ENCODE measurements at regions not wholly inside any gene's neighbourhood (a gene's known extent, or its start where the extent isn't known, plus 50 kb on each side); places are given as distances from the start of the nearest gene placed in this dataset.

DNA sequence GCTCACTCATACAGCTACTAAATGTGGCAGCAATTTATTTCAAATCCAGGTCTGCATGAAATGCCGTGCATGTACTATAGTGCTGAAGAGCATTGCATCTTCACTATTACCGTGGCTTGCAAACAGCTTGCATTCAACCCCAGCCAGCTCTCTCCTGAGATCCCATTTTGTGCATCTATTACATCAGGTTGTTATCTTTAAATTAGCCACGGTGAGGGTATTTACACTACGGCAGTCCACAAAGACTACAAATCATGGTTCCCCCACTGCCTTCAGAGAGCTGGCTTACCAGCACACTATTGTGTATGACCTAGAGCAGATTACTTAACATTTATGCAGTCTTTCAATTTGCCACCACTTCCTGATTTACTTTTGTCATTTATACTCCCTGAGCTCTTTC is 621.3 kb upstream of the LRATD1 start:
- Histone ChIP-seq H3K4me2 (ENCODE audit: control insufficient read depth, extremely low read depth, insufficient read depth, low read depth, low read length) (no peak overlapping the region), H3K9me3 (ENCODE audit: control insufficient read depth, low read depth, low read length) (no peaks in the 10 kb centered on the region), H4K20me1 (ENCODE audit: control insufficient read depth, extremely low read depth, insufficient read depth, low read length) (no peaks in the 10 kb centered on the region), H3K27ac (ENCODE audit: control insufficient read depth, insufficient read depth, low read length) (no peak overlapping the region), H3K9ac (ENCODE audit: control insufficient read depth, extremely low read depth, insufficient read depth, low read length) (no peak overlapping the region), H3K36me3 (ENCODE audit: control insufficient read depth in 2 of 2, extremely low read depth in 1 of 2, insufficient read depth in 2 of 2, low read length in 2 of 2) (no peaks in the 10 kb centered on the region), H3K9me1 (ENCODE audit: control insufficient read depth, extremely low read depth, insufficient read depth, low read length) (no peaks in the 10 kb centered on the region), H3K4me3 (ENCODE audit: control insufficient read depth in 2 of 3, extremely low read depth in 1 of 3, insufficient read depth in 2 of 3, low read depth in 1 of 3, low read length in 3 of 3) (no peak overlapping the region), H2AFZ (ENCODE audit: control insufficient read depth, low read length) (no peak overlapping the region), H3K4me1 (ENCODE audit: control insufficient read depth, extremely low read depth, insufficient read depth, low read length) (no peaks in the 10 kb centered on the region), H3K79me2 (ENCODE audit: control insufficient read depth, insufficient read depth, low read length) (no peaks in the 10 kb centered on the region), H3K27me3 (ENCODE audit: control insufficient read depth, extremely low read depth, insufficient read depth, low read length) (no peaks in the 10 kb centered on the region)
- dilution Hi-C loops (cut with MboI; ENCODE audit: extremely low pct_ligation_motif_present, low sequenced_read_pairs): no loop called here
- FAIRE-seq (no peak), DNase-seq (ENCODE audit: low read depth, low spot score) (no peak)
- TF ChIP-seq, protein P1, sequence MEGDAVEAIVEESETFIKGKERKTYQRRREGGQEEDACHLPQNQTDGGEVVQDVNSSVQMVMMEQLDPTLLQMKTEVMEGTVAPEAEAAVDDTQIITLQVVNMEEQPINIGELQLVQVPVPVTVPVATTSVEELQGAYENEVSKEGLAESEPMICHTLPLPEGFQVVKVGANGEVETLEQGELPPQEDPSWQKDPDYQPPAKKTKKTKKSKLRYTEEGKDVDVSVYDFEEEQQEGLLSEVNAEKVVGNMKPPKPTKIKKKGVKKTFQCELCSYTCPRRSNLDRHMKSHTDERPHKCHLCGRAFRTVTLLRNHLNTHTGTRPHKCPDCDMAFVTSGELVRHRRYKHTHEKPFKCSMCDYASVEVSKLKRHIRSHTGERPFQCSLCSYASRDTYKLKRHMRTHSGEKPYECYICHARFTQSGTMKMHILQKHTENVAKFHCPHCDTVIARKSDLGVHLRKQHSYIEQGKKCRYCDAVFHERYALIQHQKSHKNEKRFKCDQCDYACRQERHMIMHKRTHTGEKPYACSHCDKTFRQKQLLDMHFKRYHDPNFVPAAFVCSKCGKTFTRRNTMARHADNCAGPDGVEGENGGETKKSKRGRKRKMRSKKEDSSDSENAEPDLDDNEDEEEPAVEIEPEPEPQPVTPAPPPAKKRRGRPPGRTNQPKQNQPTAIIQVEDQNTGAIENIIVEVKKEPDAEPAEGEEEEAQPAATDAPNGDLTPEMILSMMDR (optimal IDR thresholded peaks at IDR 0.05 in 1 of 3, IDR thresholded peaks at IDR 0.05 in 1 of 3, conservative IDR thresholded peaks at IDR 0.05 in 1 of 3; ENCODE audit: extremely low read depth in 1 of 3, insufficient read depth in 2 of 3, low read length in 3 of 3): no peak
- TF ChIP-seq EZH2 (IDR thresholded peaks at IDR 0.05; ENCODE audit: low read length): no peak

DNA sequence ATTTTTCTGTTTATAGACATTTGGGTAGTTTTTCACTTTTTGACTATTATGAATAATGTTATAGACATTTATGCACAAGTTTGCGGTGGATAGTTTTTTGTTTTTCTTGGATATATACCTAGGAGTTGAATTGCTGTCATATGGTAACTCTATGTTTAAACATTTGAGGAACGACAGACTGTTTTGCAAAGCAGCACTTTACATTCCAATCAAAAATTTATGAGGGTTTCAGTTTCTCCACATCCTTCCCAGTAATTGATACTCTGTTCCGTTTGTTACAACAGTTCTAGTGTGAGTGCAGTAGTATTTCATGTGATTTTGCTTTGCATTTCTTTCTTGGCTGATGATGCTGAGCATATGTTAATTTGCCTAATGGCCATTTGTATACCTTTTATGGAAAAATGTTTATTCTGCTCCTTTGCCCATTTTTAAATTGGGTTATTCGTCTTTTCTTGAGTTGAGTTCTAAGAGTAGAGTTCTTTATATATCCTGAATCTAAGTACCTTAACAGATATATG is 617.3 kb upstream of the LRATD1 start:
- FAIRE-seq (no peak), DNase-seq (ENCODE audit: low read depth, low spot score) (no peak)
- Histone ChIP-seq H3K79me2 (ENCODE audit: control insufficient read depth, insufficient read depth, low read length) (no peaks in the 10 kb centered on the region), H3K27me3 (ENCODE audit: control insufficient read depth, extremely low read depth, insufficient read depth, low read length) (no peaks in the 10 kb centered on the region), H3K9me1 (ENCODE audit: control insufficient read depth, extremely low read depth, insufficient read depth, low read length) (no peaks in the 10 kb centered on the region), H4K20me1 (ENCODE audit: control insufficient read depth, extremely low read depth, insufficient read depth, low read length) (no peaks in the 10 kb centered on the region), H3K4me1 (ENCODE audit: control insufficient read depth, extremely low read depth, insufficient read depth, low read length) (no peaks in the 10 kb centered on the region), H2AFZ (ENCODE audit: control insufficient read depth, low read length) (no peak overlapping the region), H3K4me3 (ENCODE audit: control insufficient read depth in 2 of 3, extremely low read depth in 1 of 3, insufficient read depth in 2 of 3, low read depth in 1 of 3, low read length in 3 of 3) (no peak overlapping the region), H3K9me3 (ENCODE audit: control insufficient read depth, low read depth, low read length) (no peaks in the 10 kb centered on the region), H3K4me2 (ENCODE audit: control insufficient read depth, extremely low read depth, insufficient read depth, low read depth, low read length) (no peak overlapping the region), H3K27ac (ENCODE audit: control insufficient read depth, insufficient read depth, low read length) (no peak overlapping the region), H3K9ac (ENCODE audit: control insufficient read depth, extremely low read depth, insufficient read depth, low read length) (no peak overlapping the region), H3K36me3 (ENCODE audit: control insufficient read depth in 2 of 2, extremely low read depth in 1 of 2, insufficient read depth in 2 of 2, low read length in 2 of 2) (no peaks in the 10 kb centered on the region)
- dilution Hi-C loops (cut with MboI; ENCODE audit: extremely low pct_ligation_motif_present, low sequenced_read_pairs): no loop called here
- TF ChIP-seq EZH2 (IDR thresholded peaks at IDR 0.05; ENCODE audit: low read length): no peak
- TF ChIP-seq, protein P1 (optimal IDR thresholded peaks at IDR 0.05 in 1 of 3, IDR thresholded peaks at IDR 0.05 in 1 of 3, conservative IDR thresholded peaks at IDR 0.05 in 1 of 3; ENCODE audit: extremely low read depth in 1 of 3, insufficient read depth in 2 of 3, low read length in 3 of 3): no peak
